Activated T-cell treated with anti-CD3 and anti-CD28 coated beads, Interleukin-2, amount 50 U/mL, for 72 hours (primary cell): ENCODE measurements at regions not wholly inside any gene's neighbourhood (a gene's known extent, or its start where the extent isn't known, plus 50 kb on each side); places are given as distances from the start of the nearest gene placed in this dataset.

Experiments used
- ATAC-seq, 2 donors: fragments of 150-1000 bp; cut with Tn5 transposase; replicated peaks in 1 of 2; 2 replicates each; pipeline ENCODE4 v1.10.0; 2021; ENCODE audit warnings: moderate library complexity in 2 of 2, mild to moderate bottlenecking in 1 of 2
- DNase-seq, 2 donors: peaks; one replicate each; pipeline ENCODE4 v3.0.0; 2021 to 2022; ENCODE audit warnings: mixed read lengths in 1 of 2
- H3K27ac Mint-ChIP-seq: one replicate; pipeline ENCODE4 v1.8.0; 2022; ENCODE audit warnings: mild to moderate bottlenecking, moderate library complexity, mixed read lengths
- H3K27me3 Mint-ChIP-seq: one replicate; pipeline ENCODE4 v1.8.0; 2022; ENCODE audit warnings: low read depth, mixed read lengths
- H3K36me3 Mint-ChIP-seq, 2 donors: one replicate each; pipeline ENCODE4 v1.8.0; 2022; ENCODE audit warnings: mixed read lengths in 2 of 2, mild to moderate bottlenecking in 1 of 2; ENCODE audit not compliant: insufficient read depth in 2 of 2
- H3K4me1 Mint-ChIP-seq: one replicate; pipeline ENCODE4 v1.8.0; 2022; ENCODE audit warnings: low read depth, mixed read lengths
- H3K4me3 Mint-ChIP-seq, 2 donors: one replicate each; pipeline ENCODE4 v1.8.0; 2022; ENCODE audit warnings: mild to moderate bottlenecking in 2 of 2, mixed read lengths in 2 of 2, moderate library complexity in 2 of 2
- H3K9me3 Mint-ChIP-seq, 2 donors: one replicate each; pipeline ENCODE4 v1.8.0; 2022; ENCODE audit warnings: mixed read lengths in 2 of 2

- Mint-ChIP-seq H3K9me3 (no peaks in the 10 kb centered on the region), H3K4me3 (no peak overlapping the region), H3K27me3 (no peaks in the 10 kb centered on the region), H3K4me1 (no peaks in the 10 kb centered on the region), H3K27ac (no peak overlapping the region), H3K36me3 (no peaks in the 10 kb centered on the region)
- no peak for DNase-seq
- ATAC-seq: no peak
Observed at GRCh38 chr15:62809115-62809967, 233.2 kb upstream of the TPM1 start.

- DNase-seq: no peak
- Mint-ChIP-seq H3K36me3 (no peaks in the 10 kb centered on the region), H3K27ac (no peak overlapping the region), H3K27me3 (no peaks in the 10 kb centered on the region), H3K4me3 (no peak overlapping the region), H3K4me1 (no peaks in the 10 kb centered on the region), H3K9me3 (no peaks in the 10 kb centered on the region)
- no peak for ATAC-seq
Observed at GRCh38 chr15:62809968-62810260, 232.6 kb upstream of the TPM1 start.

DNA sequence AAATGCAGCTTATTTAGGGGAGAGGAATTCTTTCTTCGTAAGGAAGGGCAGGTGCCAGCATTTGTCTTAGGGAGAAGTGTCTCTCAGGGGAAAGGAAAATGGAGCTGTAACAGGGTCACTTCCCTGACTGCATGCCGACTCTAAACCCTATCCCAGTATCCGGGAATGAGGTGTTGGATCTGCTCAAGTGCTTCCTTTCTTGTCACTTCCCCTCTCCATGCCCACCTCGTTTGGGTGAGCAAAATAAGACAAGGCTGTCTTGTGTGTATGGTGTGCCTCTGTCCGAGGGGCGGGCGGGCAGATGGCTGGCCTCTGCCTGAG is 230.1 kb upstream of the TPM1 start:
- ATAC-seq: no peak
- Mint-ChIP-seq H3K4me1 (no peaks in the 10 kb centered on the region), H3K9me3 (no peaks in the 10 kb centered on the region), H3K27me3 (no peaks in the 10 kb centered on the region), H3K36me3 (no peaks in the 10 kb centered on the region), H3K27ac (no peak overlapping the region), H3K4me3 (no peak overlapping the region)
- DNase-seq: no peak

DNA sequence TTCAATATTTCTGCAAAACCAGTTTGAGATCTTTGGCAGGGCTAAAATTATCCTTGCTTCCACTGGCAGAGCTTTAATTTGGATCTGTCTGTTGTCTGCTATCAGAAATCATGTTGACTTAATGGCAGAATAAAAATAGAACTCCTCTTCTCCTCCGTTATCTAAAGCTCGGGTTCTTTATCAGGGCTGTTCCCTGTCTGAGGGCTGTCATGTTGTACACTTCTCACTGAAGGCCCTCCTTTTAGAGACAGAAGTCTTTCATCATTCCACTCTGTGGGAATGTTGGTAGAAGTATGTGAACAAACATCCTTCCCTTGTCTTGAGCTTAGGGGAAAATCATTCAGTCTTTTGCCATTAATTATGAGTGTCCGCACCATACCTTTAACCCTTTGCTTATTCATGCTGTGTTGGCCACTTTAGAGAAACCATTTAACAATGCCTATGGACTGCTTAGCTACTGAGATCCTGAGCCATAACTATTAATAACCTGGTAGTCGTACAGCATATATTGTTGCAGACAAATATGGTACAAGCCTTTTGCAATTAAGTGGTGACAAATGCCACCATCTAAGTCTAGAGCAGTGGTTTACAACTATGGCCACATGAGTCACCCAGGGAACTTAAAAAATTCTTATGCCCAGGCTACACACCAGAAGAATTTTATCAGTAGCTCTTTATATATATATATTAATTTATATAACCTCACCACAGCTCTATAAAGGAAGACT is 226.0 kb upstream of the TPM1 start:
- H3K4me1 Mint-ChIP-seq: no peaks in the 10 kb centered on the region
- H3K36me3 Mint-ChIP-seq: no peaks in the 10 kb centered on the region
- no peaks in the 10 kb centered on the region for H3K9me3 Mint-ChIP-seq
- H3K4me3 Mint-ChIP-seq: no peak overlapping the region
- no peaks in the 10 kb centered on the region for H3K27me3 Mint-ChIP-seq
- ATAC-seq (no peak), DNase-seq (no peak)
- H3K27ac Mint-ChIP-seq: no peak overlapping the region

DNA sequence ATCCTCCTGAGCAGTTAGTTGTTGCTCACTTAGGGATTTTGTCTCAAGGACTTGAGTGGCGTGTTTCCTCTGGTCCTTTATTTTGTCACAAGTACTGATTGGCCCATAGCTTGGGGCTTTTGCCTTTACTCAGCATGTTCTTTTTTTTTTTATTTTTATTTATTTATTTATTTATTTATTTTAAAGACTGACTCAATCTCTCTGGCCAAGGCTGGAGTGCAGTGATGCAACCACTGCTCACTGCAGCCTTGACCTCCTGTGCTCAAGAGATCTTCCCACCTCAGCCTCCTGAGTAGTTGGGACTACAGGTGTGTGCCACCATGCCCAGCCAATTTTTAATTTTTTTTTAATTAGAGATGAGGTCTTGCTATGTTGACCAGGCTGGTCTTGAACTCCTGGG is 223.9 kb upstream of the TPM1 start:
- H3K36me3 Mint-ChIP-seq: no peaks in the 10 kb centered on the region
- ATAC-seq: no peak
- H3K9me3 Mint-ChIP-seq: no peaks in the 10 kb centered on the region
- no peak overlapping the region for H3K4me3 Mint-ChIP-seq
- no peak for DNase-seq
- no peak overlapping the region for H3K27ac Mint-ChIP-seq
- no peaks in the 10 kb centered on the region for H3K27me3 Mint-ChIP-seq
- H3K4me1 Mint-ChIP-seq: no peaks in the 10 kb centered on the region

GRCh38 chr15:62821384-62822131 is 221.0 kb upstream of the TPM1 start:
- no peaks in the 10 kb centered on the region for H3K36me3 Mint-ChIP-seq
- DNase-seq (no peak), ATAC-seq (no peak)
- H3K9me3 Mint-ChIP-seq: no peaks in the 10 kb centered on the region
- H3K4me3 Mint-ChIP-seq: no peak overlapping the region
- H3K4me1 Mint-ChIP-seq: no peaks in the 10 kb centered on the region
- H3K27me3 Mint-ChIP-seq: peaks cover 7% of the 10 kb centered on the region
- H3K27ac Mint-ChIP-seq: no peak overlapping the region

- H3K9me3 Mint-ChIP-seq: no peaks in the 10 kb centered on the region
- no peak overlapping the region for H3K27ac Mint-ChIP-seq
- no peak overlapping the region for H3K4me3 Mint-ChIP-seq
- ATAC-seq (no peak), DNase-seq (no peak)
- H3K36me3 Mint-ChIP-seq: no peaks in the 10 kb centered on the region
- H3K4me1 Mint-ChIP-seq: no peaks in the 10 kb centered on the region
- peaks cover 7% of the 10 kb centered on the region for H3K27me3 Mint-ChIP-seq
Observed at GRCh38 chr15:62822228-62822627, 220.3 kb upstream of the TPM1 start.

GRCh38 chr15:62823561-62823960 is 219.0 kb upstream of the TPM1 start:
- H3K4me1 Mint-ChIP-seq: no peaks in the 10 kb centered on the region
- ATAC-seq (no peak), DNase-seq (no peak)
- no peak overlapping the region for H3K27ac Mint-ChIP-seq
- H3K9me3 Mint-ChIP-seq: no peaks in the 10 kb centered on the region
- H3K27me3 Mint-ChIP-seq: peaks cover 7% of the 10 kb centered on the region
- H3K36me3 Mint-ChIP-seq: no peaks in the 10 kb centered on the region
- no peak overlapping the region for H3K4me3 Mint-ChIP-seq

GRCh38 chr15:62824111-62825015 is 218.2 kb upstream of the TPM1 start:
- Mint-ChIP-seq H3K27me3 (peaks cover 7% of the 10 kb centered on the region), H3K27ac (no peak overlapping the region), H3K4me1 (peaks cover 4% of the 10 kb centered on the region), H3K36me3 (no peaks in the 10 kb centered on the region), H3K9me3 (no peaks in the 10 kb centered on the region), H3K4me3 (no peak overlapping the region)
- DNase-seq (no peak), ATAC-seq (no peak)

- ATAC-seq (no peak), DNase-seq (no peak)
- Mint-ChIP-seq H3K36me3 (no peaks in the 10 kb centered on the region), H3K4me3 (no peak overlapping the region), H3K9me3 (no peaks in the 10 kb centered on the region), H3K27me3 (peaks cover 7% of the 10 kb centered on the region), H3K27ac (no peak overlapping the region), H3K4me1 (peaks cover 4% of the 10 kb centered on the region)
Observed at GRCh38 chr15:62825191-62825590, 217.4 kb upstream of the TPM1 start.

DNA sequence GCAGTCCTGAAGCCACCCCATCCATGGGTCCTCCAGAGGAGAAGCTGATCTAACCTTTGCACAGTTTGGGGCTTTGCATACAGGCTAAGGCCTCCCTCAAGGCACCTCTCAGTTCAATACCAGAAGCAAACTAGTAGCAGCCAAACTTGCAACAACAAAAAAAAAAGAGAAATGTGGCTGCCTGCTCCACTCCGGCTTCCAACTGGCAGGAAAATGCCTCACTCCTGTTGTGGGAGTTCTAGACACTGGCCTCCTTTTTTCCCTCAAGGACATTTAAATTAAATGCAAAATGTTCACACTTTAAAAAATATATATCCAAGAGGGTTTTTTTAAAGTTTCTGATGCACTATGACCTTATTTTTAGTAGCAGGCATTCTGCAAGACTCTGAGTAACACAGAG is 216.0 kb upstream of the TPM1 start:
- DNase-seq (no peak), ATAC-seq (no peak)
- Mint-ChIP-seq H3K36me3 (no peaks in the 10 kb centered on the region), H3K9me3 (no peaks in the 10 kb centered on the region), H3K4me1 (peaks cover 4% of the 10 kb centered on the region), H3K27me3 (peaks cover 7% of the 10 kb centered on the region), H3K27ac (no peak overlapping the region), H3K4me3 (no peak overlapping the region)

DNA sequence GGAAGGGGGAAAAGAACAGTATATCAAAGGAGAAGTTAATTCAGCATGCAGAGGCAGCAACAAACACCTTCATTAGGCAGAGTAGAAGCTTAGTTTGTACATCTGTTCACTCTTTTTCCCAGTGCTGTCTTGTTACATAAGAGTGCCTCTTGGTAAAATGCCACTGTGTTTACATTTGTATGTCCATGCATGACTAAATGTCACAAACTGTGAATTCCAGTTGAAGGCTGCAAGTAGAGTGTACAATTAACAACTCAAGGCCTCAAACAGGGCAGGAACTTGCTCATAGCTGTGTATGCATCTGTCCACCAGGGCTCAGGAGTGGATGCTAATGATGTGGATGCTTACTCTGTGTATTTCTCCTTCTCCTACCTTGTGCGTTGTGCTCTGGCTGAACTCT is 214.2 kb upstream of the TPM1 start:
- peaks cover 7% of the 10 kb centered on the region for H3K27me3 Mint-ChIP-seq
- ATAC-seq: no peak
- no peaks in the 10 kb centered on the region for H3K9me3 Mint-ChIP-seq

GRCh38 chr15:62832231-62832630 is 210.3 kb upstream of the TPM1 start:
- H3K27me3 Mint-ChIP-seq: no peaks in the 10 kb centered on the region
- H3K27ac Mint-ChIP-seq: no peak overlapping the region
- peaks cover 4% of the 10 kb centered on the region for H3K4me1 Mint-ChIP-seq
- ATAC-seq (no peak), DNase-seq (no peak)
- H3K36me3 Mint-ChIP-seq: no peaks in the 10 kb centered on the region
- H3K9me3 Mint-ChIP-seq: no peaks in the 10 kb centered on the region
- no peak overlapping the region for H3K4me3 Mint-ChIP-seq

More for the DNA sequence above, 214.2 kb upstream of the TPM1 start:
- DNase-seq: no peak
- Mint-ChIP-seq H3K4me1 (peaks cover 4% of the 10 kb centered on the region), H3K27ac (no peak overlapping the region), H3K4me3 (no peak overlapping the region), H3K36me3 (no peaks in the 10 kb centered on the region)
